ENCODE measurements at regions not wholly inside any gene's neighbourhood (a gene's known extent, or its start where the extent isn't known, plus 50 kb on each side); places are given as distances from the start of the nearest gene placed in this dataset.
A peak's percentile ranks its signal among the peaks of the same experiment; 100 is the strongest.
"Not testable (repeated sequence)": the region's sequence is repeated elsewhere in the genome, so short reads cannot be mapped to it uniquely, and the experiment has no call there.

DNA sequence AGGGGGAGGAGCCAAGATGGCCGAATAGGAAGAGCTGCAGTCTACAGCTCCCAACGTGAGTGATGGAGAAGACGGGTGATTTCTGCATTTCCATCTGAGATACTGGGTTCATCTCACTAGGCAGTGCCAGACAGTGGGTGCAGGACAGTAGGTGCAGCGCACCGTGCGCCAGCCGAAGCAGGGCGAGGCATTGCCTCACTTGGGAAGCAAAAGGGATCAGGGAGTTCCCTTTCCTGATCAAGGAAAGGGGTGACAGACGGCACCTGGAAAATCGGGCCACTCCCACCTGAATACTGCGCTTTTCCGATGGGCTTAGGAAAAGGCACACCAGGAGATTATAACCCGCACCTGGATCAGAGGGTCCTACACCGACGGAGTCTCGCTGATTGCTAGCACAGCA is 121.1 kb upstream of the SESTD1 start:
- not testable (repeated sequence) for DNase-seq (ENCODE audit: low read depth)

DNA sequence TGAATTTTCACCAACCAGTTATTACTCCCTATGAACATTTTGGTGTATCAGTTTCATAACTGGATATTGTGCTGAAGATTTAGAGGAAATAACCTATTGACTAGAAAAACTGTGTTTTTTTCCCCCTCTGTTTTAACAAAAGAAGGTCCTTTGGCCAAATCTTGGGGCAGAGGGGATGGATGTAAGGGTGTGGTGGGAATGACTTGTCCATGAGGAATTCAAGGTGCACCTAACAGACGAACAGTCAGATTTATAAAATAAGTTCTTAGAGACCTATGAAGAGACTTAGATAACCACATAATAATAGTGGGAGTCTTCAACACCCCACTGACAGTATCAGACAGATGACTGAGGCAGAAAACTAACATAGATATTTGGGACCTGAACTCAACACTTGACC is 119.3 kb upstream of the SESTD1 start:
- no peak for DNase-seq (ENCODE audit: low read depth)

DNA sequence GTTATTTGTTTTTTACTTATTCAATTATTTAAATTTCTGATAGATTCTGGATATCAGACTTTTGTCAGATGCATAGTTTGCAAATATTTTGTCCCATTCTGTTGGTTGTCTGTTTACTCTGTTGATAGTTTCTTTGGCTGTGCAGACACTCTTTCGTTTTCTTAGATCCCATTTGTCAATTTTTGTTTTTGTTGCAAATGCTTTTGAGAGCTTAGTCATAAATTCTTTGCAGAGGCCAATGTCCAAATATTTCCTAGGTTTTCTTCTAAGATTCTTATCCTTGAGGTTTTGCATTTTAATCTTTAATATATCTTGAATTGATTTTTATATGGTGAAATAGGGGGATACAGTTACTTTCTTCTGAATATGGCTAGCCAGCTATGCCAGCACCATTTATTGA is 112.7 kb upstream of the SESTD1 start:
- DNase-seq (ENCODE audit: low read depth) = no peak

DNA sequence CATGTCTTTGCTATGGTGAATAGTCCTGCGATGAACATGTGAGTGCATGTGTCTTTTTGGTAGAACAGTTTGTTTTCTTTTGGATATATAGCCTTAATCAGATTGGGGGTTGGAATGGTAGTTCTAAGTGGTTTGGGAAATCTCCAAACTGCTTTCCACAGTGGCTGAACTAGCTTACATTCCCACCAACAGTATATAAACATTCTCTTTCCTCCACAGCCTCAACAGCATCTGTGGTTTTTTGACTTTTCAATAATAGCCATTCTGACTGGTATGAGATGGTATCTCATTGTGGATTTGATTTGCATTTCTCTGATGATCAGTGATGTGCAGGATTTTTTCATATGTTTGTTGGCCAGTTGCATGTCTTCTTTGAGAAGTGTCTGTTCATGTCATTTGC is 112.2 kb upstream of the SESTD1 start:
- no peak for DNase-seq (ENCODE audit: low read depth)

DNA sequence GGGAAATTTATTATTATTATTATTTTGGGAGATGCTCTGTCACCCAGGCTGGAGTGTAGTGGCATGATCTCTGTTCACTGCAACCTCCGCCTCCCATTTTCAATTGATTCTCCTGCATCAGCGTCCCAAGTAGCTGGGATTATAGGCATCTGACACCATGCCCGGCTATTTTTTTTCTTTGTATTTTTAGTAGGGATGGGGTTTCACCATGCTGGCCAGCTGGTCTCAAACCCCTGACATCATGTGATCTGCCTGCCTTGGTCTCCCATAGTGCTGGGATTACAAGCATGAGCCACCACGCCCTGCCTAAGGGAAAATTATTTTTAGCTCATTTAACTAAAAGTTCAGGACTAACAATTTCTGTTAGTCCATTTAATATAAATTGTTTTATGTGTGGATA is 109.2 kb upstream of the SESTD1 start:
- DNase-seq (ENCODE audit: low read depth) = no peak

DNA sequence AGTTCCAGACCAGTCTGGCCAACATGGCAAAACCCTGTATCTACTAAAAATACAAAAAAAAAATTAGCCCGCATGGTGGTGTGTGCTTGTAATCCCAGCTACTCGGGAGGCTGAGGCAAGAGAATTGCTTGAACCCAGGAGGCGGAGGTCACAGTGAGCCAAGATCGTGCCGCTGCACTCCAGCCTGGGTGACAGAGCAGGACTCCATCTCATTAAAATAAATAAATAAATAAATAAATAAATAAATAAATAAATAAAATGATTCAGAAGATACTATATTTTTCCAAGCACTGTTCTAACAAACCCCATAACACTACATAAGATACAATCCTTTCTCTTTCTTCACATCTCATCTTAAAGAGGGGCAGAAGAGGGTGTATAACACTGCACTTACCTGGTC is 100.9 kb upstream of the SESTD1 start:
- DNase-seq (ENCODE audit: low read depth) = not testable (repeated sequence)

DNA sequence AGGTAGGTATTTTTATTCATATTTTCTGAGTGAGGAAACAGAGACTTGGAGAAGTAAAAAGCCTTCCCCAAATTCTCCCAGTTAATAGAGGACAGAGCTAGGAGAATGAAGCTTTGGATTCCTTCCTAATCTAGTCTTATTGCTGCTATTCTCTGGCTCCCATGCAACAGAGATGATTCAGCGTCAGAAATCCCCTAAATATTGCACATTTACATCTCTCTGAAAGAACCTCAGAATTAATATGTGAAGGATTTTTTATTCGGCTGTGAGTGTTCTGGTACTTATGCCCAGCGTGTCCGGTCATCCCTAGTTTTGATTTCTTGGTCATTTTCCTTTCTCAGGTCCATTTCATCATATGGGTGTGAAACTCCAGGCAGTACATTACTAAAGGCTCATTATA is 91.2 kb upstream of the SESTD1 start:
- DNase-seq (ENCODE audit: low read depth) = no peak

DNA sequence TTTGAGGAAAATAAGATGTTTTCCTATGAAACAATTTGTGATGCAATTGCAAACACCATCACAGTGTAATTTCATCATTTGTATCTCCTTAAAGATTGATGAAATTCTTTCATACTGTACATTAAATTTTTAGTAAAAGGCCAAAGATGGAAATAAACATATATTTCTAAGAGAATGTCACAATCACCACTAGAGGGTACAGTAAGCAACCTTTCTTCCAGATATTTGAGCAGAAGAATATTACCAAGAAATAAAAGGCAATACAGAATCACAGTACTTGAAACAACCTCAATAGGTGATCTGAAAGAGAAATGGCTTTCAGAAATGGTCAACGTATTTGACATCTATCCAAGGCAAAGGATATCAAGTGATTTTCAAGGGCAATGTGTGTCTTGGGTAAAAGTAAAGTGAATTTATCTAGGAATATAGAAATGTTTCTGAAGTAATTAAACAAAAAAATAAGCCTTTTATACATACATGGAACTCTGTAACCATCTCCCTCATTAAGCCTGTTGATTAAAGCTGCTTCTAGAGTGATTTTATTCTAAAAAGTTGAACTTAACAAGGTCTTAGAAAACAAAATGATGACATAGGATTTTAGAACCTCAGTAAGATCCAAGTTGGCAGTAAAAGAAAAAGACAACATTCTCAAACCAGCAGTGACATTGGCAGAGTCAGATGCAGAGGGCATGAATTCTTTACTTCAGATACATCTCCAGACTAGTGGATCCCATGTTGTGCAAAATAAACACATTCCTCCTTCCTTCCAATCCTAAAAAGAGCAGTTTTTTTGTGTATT is 90.3 kb upstream of the SESTD1 start:
- DNase-seq (ENCODE audit: low read depth) = no peak

DNA sequence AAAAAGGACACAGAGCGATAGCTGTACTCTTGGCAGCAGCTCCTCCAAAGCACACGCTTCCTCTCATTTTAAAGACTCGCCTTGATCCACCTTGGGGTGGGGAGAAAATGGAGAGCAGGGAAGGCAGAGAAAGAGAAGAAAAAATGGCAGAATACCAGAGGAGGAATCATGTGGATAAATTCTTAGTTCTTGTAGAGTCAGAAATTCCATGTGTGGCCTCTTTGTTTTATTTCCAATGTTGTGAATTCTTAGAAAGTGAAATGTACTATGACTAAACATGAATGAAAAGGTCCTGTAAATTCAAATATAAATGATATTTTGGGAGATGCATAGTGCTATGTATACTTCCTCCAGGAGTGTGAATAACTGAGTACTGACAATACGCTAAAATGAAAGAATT is 89.7 kb upstream of the SESTD1 start:
- no peak for DNase-seq (ENCODE audit: low read depth)

DNA sequence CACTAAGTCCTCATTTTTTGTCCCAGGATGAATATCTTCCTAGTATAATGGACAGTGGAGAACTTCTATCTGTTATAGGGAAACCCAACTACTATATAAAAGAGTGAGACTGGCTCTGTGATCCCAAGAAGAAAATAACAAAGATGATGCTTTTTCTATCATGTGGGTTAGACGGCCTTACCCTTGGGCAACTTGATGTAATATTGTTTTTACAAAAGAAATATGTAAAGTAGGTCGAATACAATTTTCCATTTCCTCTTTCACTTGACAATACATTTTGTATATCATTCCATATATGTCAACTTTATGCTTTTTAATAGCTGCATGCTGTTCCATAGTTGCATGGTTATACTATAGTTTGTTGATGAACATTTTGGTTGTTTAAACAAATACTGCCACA is 87.5 kb upstream of the SESTD1 start:
- DNase-seq (ENCODE audit: low read depth) = no peak

DNA sequence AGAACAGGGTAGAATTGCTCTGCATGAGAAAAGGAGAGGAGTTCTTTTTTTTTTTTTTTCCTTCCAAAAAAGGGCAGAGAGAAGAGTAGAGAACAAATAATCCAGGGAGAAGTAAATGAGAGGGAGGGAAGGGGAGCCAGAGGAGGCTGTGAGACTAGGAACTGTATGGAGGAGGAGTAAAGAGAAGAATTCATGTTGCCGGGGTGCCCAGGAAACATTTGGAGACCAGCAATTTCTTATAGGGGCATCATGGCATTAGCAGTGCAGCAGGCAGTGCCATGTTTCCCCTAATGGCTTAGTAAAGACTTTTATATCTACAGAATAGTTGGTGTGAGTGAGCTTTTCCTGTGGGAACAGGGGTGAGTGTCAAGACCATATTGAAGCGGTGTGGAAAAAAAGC is 86.4 kb upstream of the SESTD1 start:
- no peak for DNase-seq (ENCODE audit: low read depth)

DNA sequence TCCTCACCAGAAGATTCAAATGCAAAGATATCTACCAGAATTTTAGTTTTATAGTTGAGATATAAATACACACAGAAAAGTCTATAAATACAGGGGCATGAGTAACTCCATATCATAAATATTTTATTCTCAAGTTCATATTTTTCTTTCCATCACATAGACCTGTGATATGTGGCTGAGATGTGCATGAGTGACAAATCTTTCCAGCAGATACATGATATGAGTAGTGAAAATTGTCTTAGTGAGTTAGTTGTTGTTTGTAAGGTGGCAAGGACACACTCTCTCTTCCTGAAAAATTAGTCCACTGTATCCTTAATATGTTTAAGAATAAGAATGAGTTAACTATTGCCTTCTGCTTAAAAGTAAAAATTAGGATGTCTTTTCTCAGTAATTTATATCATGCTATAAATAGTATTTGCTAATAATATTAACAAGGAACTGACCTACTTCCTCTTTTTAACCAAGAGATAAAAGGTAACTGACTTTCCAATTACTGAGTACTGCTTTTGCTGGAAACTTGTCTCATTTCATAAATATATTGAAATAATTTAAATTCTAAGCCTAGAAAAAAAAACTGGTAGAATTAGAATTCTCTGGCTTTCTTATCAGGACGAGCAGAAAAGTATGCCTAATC is 85.2 kb upstream of the SESTD1 start:
- DNase-seq (ENCODE audit: low read depth) = no peak

DNA sequence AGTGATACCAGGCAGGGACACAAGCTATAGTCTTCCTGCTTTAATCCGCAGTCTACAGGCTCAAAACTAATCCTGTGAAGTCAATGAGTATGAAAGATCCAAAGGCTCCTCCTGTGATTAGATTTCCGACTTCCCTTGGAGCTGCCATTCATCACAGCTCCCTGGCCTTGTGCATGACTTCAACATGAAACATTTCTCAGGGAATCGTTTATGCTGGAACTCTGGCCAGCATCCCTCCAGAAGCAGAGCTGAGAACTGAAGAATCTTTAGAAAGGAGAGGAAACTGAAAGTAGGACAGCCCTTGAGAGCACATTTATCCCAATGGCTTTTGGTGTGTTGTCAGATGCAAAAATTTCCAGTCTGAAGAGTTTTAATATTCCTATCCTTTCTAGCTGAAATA is 84.3 kb upstream of the SESTD1 start:
- no peak for DNase-seq (ENCODE audit: low read depth)

DNA sequence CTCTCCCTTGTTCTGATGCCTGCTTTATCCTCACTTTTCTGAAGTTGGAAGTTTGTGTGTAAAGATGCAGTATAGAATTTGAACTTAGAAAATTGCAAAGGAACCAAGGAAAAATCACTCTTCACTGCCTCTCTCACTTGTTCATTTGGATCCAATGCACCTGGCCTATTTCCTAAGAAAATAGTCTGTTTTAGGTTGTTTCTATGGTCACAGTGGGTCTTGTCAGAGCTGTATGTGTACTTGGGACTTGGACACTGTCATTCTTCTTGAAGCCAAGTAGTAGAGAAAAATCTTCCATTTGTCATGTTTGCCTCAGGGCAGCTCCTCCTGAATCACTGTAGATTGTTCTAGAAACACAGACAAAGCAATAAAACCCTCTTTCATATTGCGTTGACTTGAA is 80.3 kb upstream of the SESTD1 start:
- DNase-seq (ENCODE audit: low read depth) = no peak

DNA sequence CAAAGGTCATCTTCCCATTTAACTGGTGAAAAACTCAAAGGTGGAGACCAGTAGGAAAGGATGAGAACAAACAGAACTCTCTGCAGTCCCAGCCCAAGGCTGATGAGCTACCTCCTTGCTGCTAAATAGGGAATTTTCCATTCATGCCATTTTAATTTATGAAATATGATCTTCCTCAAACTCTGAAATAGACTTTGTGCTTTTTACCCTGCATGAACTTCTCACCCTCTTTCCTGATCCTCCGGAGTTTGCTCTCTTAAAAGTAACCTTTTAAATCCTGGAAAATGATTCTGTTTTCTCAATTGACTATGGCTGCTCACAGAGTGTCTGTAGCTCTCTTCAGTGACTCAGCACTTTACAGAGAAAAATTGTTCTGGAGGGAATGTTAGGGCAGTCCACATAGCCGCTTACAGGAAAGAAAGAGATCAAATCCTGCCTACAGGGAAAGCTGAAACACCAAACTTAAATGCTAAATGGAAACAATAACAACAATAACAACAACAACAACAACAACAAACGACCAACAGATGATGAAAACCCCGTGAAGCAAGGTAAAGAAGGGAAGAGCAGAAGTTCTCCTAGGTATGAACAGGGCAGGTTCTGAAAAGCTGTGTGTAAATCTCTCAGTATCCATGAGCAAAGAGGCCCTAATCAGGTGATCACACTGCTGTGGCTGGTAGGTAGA is 79.8 kb upstream of the SESTD1 start:
- peak; percentile 21 for DNase-seq (ENCODE audit: low read depth)

DNA sequence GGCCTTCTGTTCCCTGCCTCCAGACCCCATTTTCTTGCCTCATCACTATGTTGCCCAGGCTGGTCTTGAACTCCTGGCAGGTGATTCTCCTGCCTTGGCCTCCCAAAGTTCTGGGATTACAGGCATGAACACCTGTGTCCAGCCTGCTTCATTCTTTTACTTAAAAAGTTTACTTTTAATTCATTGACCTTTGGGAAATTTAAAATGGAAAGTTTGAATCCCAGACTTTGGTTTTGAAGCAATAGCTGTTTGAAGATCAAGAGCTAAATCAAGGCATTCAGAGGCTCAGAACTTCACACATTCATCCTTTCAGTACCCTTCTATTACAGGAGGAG is 79.3 kb upstream of the SESTD1 start:
- no peak for DNase-seq (ENCODE audit: low read depth)

DNA sequence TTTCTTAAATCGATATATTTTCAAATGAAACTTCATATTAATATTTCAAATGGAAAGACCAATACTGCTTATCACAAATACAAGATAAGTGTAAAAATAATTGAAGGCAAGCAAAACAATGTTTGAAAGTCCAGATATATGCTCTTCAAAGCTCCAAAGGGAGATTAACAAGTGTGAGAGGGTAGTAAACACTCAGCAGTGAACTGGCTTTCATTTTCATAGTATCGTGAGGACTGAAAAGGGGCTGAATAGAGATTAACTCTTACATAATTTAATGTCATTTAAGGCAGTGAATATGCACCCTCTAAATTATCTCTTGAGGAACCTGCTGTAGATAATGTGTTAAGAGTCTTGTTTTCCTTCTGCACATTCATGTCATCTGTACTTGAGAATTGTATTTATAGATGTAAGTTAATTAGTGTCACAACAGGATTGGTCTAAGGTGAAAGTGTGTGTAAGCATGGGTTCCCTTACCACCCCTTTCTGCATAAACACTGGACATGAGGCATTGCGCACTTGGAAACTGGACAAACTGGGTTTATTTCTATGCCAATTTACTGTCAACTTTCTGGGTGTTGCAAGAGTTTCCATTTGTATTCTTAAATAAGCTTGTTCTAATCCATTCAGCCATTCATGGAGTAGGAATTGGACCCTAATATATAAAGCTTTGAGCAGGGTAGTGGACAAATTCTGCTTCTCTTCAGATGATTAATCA is 76.7 kb upstream of the SESTD1 start:
- DNase-seq (ENCODE audit: low read depth) = no peak

DNA sequence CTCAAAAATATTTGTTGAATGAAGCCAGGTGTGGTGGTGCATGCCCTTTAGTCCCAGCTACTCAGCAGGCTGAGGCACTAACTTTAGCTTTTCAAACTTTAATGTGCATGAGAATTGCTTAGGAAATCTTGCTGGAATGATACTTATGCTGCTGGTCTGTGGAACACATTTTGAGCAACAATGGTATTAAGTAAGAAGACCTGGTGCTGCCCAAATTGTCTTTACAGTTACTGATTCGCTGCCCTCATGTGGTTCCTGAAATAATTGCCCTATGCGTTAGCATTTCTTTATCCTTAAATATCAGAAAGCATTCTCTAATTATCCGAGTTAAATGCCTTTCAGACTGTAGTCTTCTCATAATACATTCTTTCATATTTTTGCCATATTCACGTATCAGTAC is 76.0 kb upstream of the SESTD1 start:
- DNase-seq (ENCODE audit: low read depth) = no peak

DNA sequence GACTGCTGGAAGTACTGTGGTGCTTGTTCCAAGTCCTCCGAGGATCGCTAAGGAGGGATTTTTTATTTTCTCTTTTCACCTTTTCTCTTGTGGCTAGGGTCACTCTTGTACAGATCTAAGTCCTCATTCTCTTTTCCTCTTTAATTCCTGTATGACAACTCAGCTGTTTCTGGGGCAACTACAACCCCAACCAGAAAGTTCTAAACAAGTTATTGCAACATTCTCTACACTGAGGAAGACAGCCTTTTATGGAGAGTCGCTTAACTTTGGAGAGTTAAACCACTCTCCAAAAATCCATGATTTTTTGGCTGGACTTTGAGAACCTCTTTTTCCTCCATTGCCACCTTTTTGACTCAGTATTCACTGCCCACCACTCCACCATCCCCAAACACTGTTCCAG is 74.0 kb upstream of the SESTD1 start:
- no peak for DNase-seq (ENCODE audit: low read depth)

DNA sequence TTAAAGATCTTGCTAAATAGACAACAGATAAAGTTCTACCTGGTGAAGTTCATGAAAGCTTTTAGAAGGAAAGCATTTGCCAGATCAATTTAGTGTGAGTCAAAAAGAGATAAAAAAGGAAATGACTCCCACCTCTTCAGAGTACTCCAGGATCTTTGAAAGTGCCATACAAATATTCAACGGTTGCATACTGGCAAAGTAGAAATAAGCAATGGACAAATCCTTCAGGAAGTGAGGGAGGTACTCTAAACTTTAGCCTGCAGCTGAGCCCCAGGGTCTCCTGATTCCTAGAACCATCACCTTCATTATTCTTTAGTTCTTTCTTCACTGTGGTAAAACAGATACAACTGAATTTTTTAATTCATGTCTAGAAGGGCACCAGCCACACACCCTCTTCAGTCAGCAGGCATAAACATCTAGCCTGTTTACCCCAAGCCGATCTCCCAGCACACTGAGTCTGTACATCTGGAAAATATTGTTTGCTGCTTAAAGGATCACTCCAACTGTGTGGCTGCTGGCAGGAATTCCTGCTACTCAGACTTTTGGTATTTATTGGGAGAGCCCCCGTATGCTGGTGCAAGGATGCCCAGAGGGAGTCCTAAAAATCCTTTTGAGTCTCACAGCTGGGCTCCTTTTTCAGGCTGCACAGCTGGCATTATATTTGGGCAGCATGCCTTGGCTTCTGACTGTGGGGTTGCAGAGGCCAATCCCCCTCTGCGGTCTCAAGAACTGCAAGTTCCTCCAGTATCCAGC is 72.3 kb upstream of the SESTD1 start:
- no peak for DNase-seq (ENCODE audit: low read depth)

DNA sequence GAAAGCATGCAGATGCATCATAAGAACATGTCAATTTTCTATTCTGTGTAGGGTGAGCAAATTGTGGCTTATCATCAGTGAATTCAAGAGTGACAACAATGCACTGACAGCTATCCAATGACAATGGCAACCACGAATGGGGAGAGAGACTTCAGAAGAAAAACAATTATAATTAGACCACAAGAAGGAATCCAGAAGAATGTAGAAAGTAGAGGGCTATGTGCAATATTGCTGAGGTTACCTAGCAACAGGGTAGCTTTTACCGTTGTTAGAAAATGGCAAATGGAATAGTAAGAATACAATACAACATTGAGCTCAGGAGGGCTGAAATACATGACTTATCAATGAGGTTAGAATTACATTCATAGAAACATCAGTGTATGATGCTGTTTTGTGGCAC is 71.1 kb upstream of the SESTD1 start:
- no peak for DNase-seq (ENCODE audit: low read depth)

DNA sequence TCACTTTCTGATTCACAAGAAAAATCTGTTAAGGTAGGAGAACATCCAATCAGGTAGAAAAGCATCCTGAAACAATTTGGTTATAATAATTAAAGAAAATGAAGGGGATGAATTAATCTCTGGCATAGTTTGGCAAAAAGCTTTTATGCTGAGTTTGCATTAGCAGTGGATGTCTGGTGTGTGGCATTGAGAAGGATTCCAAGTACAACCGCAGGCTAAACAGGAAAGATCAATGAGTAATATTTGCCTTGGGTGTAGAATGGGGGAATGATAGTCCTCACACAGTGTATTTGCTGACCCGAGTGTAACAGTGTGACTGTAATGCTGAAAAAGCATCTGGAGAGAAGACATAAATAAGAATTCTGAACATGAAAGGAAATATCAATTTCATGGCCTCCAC is 68.3 kb upstream of the SESTD1 start:
- DNase-seq (ENCODE audit: low read depth) = peak; percentile 84

Measured in HT1080 (cell line).